ENCODE measurements at regions not wholly inside any gene's neighbourhood (a gene's known extent, or its start where the extent isn't known, plus 50 kb on each side); places are given as distances from the start of the nearest gene placed in this dataset.

DNA sequence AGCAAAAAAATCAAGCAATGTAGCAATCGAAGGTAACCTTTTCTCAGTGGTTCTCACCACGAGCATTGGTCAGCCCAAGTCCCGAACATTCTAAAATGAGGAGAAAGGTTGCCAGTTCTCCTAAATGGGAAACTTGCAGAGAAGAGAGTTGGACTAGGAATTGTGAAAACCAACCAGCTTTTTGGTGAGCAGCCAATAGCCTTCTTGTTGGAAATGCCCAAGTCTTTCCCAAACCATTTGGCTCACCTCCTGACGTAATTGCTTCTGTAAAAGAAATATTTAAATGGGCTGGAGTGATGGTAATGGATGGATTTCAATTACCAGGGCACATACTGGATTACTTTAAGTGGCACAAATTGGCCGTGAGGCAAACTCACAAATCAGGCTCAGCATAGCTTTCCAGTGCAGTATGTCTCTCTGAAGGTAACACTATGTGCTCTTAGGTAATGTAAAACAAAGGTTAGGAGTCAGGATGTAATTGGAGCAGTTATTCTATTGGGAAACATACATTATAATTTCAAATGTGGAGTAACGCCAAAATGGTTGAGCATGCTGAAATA is 423.2 kb downstream of the KLF5 start:
- Histone ChIP-seq H3K27me3 (no peaks in the 10 kb centered on the region), H3K9me3 (no peaks in the 10 kb centered on the region), H3K4me1 (no peaks in the 10 kb centered on the region), H3K9ac (ENCODE audit: low read depth in 2 of 2, low read length in 2 of 2) (no peak overlapping the region), H3K4me3 (no peak overlapping the region), H3K36me3 (no peaks in the 10 kb centered on the region), H3K27ac (no peak overlapping the region)
- TF ChIP-seq, protein P1, sequence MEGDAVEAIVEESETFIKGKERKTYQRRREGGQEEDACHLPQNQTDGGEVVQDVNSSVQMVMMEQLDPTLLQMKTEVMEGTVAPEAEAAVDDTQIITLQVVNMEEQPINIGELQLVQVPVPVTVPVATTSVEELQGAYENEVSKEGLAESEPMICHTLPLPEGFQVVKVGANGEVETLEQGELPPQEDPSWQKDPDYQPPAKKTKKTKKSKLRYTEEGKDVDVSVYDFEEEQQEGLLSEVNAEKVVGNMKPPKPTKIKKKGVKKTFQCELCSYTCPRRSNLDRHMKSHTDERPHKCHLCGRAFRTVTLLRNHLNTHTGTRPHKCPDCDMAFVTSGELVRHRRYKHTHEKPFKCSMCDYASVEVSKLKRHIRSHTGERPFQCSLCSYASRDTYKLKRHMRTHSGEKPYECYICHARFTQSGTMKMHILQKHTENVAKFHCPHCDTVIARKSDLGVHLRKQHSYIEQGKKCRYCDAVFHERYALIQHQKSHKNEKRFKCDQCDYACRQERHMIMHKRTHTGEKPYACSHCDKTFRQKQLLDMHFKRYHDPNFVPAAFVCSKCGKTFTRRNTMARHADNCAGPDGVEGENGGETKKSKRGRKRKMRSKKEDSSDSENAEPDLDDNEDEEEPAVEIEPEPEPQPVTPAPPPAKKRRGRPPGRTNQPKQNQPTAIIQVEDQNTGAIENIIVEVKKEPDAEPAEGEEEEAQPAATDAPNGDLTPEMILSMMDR (IDR thresholded peaks at IDR 0.05), result no peak
- intact Hi-C loops (cut with DNase I), result no loop called here
- no peak for DNase-seq

DNA sequence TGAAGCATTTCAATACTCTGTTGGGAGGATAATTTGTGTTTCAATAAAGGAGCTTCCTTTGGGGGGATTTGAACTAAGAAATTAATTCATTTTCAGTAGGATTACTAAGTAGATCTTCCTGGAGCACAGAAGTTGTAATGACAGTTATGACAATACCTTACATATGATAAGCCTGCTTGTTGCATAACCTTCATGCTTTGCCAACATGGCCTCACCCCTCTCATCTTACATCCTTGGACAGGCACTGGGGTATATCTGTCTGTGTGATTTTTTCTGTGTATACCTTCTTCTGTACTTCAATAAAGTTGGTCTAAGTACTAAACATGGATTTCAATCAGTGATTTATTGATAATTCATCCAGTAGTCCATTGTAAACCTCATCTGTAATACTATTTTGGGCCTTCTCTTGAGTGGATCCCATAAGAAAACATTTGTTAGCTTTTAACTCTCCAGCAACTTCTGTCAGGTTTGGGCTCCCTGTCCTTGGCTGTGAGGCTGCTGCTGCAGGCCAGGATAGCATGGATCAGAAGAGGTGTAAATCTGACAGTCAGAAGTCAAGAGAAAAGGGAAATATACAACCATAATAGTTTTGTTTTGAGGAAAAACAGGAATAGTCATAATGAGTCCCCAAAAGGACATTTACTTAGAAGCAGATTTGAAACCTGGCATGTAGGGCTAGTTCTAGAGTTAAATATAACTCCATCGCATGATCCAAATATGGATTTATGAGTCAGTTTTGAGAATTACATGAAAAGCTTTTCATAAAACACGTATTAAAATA is 422.2 kb downstream of the KLF5 start:
- intact Hi-C loops (cut with DNase I), result no loop called here
- Histone ChIP-seq H3K4me3 (no peak overlapping the region), H3K27me3 (no peaks in the 10 kb centered on the region), H3K36me3 (no peaks in the 10 kb centered on the region), H3K9ac (ENCODE audit: low read depth in 2 of 2, low read length in 2 of 2) (no peak overlapping the region), H3K9me3 (no peaks in the 10 kb centered on the region), H3K4me1 (no peaks in the 10 kb centered on the region), H3K27ac (no peak overlapping the region)
- TF ChIP-seq, protein P1 (IDR thresholded peaks at IDR 0.05), result no peak
- no peak for DNase-seq

DNA sequence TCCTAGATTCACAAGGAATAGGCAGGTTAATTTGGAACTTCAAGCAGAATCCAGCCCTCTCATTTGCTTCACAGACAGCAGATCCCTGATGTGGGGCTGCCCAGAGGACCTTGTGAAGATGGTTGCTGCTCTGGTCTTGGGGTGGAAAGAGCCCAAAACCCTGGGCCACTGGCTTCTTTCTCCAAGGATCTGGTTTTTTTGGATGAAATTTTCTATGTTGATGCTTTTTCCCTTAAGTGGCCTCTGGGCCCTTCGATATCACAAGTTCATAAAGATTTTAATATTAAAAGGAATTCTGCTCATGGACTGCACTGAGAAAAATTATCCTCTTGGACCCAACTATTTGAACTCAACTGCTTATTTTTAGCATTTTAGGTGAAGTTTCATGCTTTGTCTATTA is 421.1 kb downstream of the KLF5 start:
- TF ChIP-seq, protein P1 (IDR thresholded peaks at IDR 0.05), result no peak
- intact Hi-C loops (cut with DNase I), result no loop called here
- H3K27me3 ChIP-seq, result no peaks in the 10 kb centered on the region
- H3K9me3 ChIP-seq, result no peaks in the 10 kb centered on the region
- no peak for DNase-seq
- H3K36me3 ChIP-seq, result no peaks in the 10 kb centered on the region
- H3K4me1 ChIP-seq, result no peaks in the 10 kb centered on the region
- no peak overlapping the region for H3K4me3 ChIP-seq
- H3K27ac ChIP-seq, result no peak overlapping the region
- H3K9ac ChIP-seq (ENCODE audit: low read depth in 2 of 2, low read length in 2 of 2), result no peak overlapping the region

DNA sequence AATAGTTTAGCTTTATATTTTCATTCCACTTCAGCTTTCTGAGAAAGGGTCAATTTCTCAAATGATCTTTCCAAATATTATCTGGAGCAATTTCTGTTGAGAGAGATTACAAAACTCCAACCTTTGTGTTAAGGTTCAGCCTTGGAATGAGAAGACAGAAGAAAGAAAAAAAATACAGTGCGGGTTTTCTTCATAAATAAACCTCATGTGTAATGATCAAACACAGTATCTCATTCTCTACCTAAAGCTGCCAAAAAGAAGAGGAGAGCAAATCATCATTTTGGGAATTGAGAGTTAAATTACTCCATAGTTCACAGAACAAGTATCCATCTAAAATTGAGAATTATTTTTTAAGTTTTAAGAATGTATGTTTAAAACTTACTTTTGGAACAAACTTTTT is 420.5 kb downstream of the KLF5 start:
- Histone ChIP-seq H3K27ac (no peak overlapping the region), H3K9ac (ENCODE audit: low read depth in 2 of 2, low read length in 2 of 2) (no peak overlapping the region)

DNA sequence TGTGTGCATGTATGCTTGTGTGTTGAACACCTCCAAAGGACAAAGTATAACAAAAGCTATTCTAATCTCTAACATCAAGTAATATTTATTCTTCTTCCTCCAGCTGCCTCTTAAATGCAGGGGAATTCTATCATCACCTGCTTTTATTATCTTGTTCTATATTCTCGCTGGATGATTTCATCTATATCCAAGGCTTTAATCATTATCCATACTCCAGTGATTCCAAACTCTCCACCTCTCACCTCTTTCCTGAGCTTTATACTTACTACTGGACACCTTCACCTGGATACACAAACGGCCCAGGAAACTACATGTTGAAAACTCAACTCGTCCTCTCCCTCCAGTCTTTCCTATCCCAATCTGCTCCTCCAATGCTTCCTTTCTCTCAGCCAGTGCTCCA is 418.6 kb downstream of the KLF5 start:
- TF ChIP-seq, protein P1 (IDR thresholded peaks at IDR 0.05), result no peak
- no peaks in the 10 kb centered on the region for H3K36me3 ChIP-seq
- no peak overlapping the region for H3K9ac ChIP-seq (ENCODE audit: low read depth in 2 of 2, low read length in 2 of 2)
- H3K9me3 ChIP-seq, result no peaks in the 10 kb centered on the region
- H3K27me3 ChIP-seq, result no peaks in the 10 kb centered on the region
- intact Hi-C loops (cut with DNase I), result no loop called here
- no peak overlapping the region for H3K27ac ChIP-seq
- DNase-seq, result no peak
- no peak overlapping the region for H3K4me3 ChIP-seq
- no peaks in the 10 kb centered on the region for H3K4me1 ChIP-seq

More for the DNA sequence above, 420.5 kb downstream of the KLF5 start:
- Histone ChIP-seq H3K27me3 (no peaks in the 10 kb centered on the region), H3K9me3 (no peaks in the 10 kb centered on the region), H3K4me3 (no peak overlapping the region), H3K4me1 (no peaks in the 10 kb centered on the region), H3K36me3 (no peaks in the 10 kb centered on the region)
- DNase-seq, result no peak
- intact Hi-C loops (cut with DNase I), result no loop called here
- TF ChIP-seq, protein P1 (IDR thresholded peaks at IDR 0.05), result no peak

Measured in colonic mucosa (tissue), 4 donors.